Astrocyte of the cerebellum (primary cell): ENCODE measurements at regions not wholly inside any gene's neighbourhood (a gene's known extent, or its start where the extent isn't known, plus 50 kb on each side); places are given as distances from the start of the nearest gene placed in this dataset.

Experiments used
- DNase-seq: peaks from one replicate; pipeline ENCODE4 v3.0.0-alpha.2; 2011; ENCODE audit warnings: low read depth
- H3K4me3 ChIP-seq: 2 replicates; pipeline ENCODE4 v1.5.1; 2011; ENCODE audit warnings: mild to moderate bottlenecking, low read depth, low read length, moderate library complexity
- CTCF ChIP-seq: IDR thresholded peaks from 2 replicates; pipeline ENCODE4 v1.5.1; 2012; ENCODE audit warnings: low read length, low read depth, moderate library complexity, mild to moderate bottlenecking; ENCODE audit errors: missing control alignments
- in situ Hi-C: cut with HindIII; loops from 2 replicates; pipeline ENCODE4 v1.10.0; 2017; ENCODE audit warnings: low sequenced_read_pairs

- DNase-seq = no peak
- H3K4me3 ChIP-seq = no peak overlapping the region
- in situ Hi-C loops = no loop called here
- peak; percentile 42 for TF ChIP-seq CTCF
Measured at GRCh38 chr5:28576022-28576421, 1537.6 kb upstream of the CDH9 start.

GRCh38 chr5:28575368-28575767 is 1537.0 kb upstream of the CDH9 start:
- in situ Hi-C loops = no loop called here
- no peak for TF ChIP-seq CTCF

GRCh38 chr5:28574606-28575005 is 1536.2 kb upstream of the CDH9 start:
- TF ChIP-seq CTCF = no peak
- no peak for DNase-seq
- in situ Hi-C loops = no loop called here
- H3K4me3 ChIP-seq = no peak overlapping the region

More at GRCh38 chr5:28575368-28575767, 1537.0 kb upstream of the CDH9 start:
- no peak overlapping the region for H3K4me3 ChIP-seq
- no peak for DNase-seq

- TF ChIP-seq CTCF = no peak
- in situ Hi-C loops = no loop called here
- DNase-seq = no peak
- H3K4me3 ChIP-seq = no peak overlapping the region
Measured at GRCh38 chr5:28567048-28567447, 1528.7 kb upstream of the CDH9 start.

GRCh38 chr5:28561522-28561921 is 1523.1 kb upstream of the CDH9 start:
- TF ChIP-seq CTCF = no peak
- in situ Hi-C loops = no loop called here
- H3K4me3 ChIP-seq = no peak overlapping the region
- DNase-seq = no peak

GRCh38 chr5:28558196-28558595 is 1519.8 kb upstream of the CDH9 start:
- DNase-seq = no peak
- in situ Hi-C loops = no loop called here
- no peak for TF ChIP-seq CTCF
- no peak overlapping the region for H3K4me3 ChIP-seq

GRCh38 chr5:28557114-28557513 is 1518.7 kb upstream of the CDH9 start:
- no peak for DNase-seq
- TF ChIP-seq CTCF = no peak
- in situ Hi-C loops = no loop called here

More at GRCh38 chr5:28557114-28557513, 1518.7 kb upstream of the CDH9 start:
- no peak overlapping the region for H3K4me3 ChIP-seq
